ENCODE measurements at regions not wholly inside any gene's neighbourhood (a gene's known extent, or its start where the extent isn't known, plus 50 kb on each side); places are given as distances from the start of the nearest gene placed in this dataset.

GRCh38 chr20:17790296-17790695 lies 90.5 kb downstream of the BANF2 start:
- DNase-seq (ENCODE audit: low read depth in 3 of 3): no peak

- no peak for DNase-seq (ENCODE audit: low read depth in 3 of 3)
These were observed 88.0 kb downstream of the BANF2 start for GRCh38 chr20:17787816-17788215.

- no peak for DNase-seq (ENCODE audit: low read depth in 3 of 3)
These were observed 86.5 kb downstream of the BANF2 start for GRCh38 chr20:17786221-17786718.

All from stimulated activated CD4-positive, alpha-beta T cell treated with anti-CD3 and anti-CD28 coated beads, TNF-alpha, amount 100 ng/mL, for 48 hours (primary cell).